Kidney capillary endothelial cell (primary cell): ENCODE measurements at regions not wholly inside any gene's neighbourhood (a gene's known extent, or its start where the extent isn't known, plus 50 kb on each side); places are given as distances from the start of the nearest gene placed in this dataset.

Experiments
- DNase-seq: peaks from one replicate; pipeline ENCODE4 v3.0.0-alpha.2; 2018; ENCODE audit warnings: low spot score

GRCh38 chrX:9087271-9088040, 53.5 kb upstream of the FAM9B start:
- DNase-seq = no peak

GRCh38 chrX:9088896-9089295, 55.0 kb upstream of the FAM9B start:
- no peak for DNase-seq

- DNase-seq = no peak
These were observed 56.8 kb upstream of the FAM9B start for GRCh38 chrX:9090766-9091165.

- DNase-seq = no peak
These were observed 57.3 kb upstream of the FAM9B start for GRCh38 chrX:9091258-9091657.

GRCh38 chrX:9102956-9103355, 69.0 kb upstream of the FAM9B start:
- no peak for DNase-seq

GRCh38 chrX:9108054-9108453, 74.1 kb upstream of the FAM9B start:
- no peak for DNase-seq

GRCh38 chrX:9110808-9111207, 76.9 kb upstream of the FAM9B start:
- no peak for DNase-seq

GRCh38 chrX:9114245-9114644, 80.3 kb upstream of the FAM9B start:
- DNase-seq = no peak

- no peak for DNase-seq
These were observed 83.9 kb upstream of the FAM9B start for GRCh38 chrX:9117851-9118250.

GRCh38 chrX:9122519-9123245, 88.8 kb upstream of the FAM9B start:
- DNase-seq = no peak

- no peak for DNase-seq
These were observed 94.1 kb upstream of the FAM9B start for GRCh38 chrX:9127986-9128385.

GRCh38 chrX:9130031-9130430, 96.1 kb upstream of the FAM9B start:
- DNase-seq = no peak

GRCh38 chrX:9131066-9131465, 97.1 kb upstream of the FAM9B start:
- DNase-seq = peak; percentile 9

- DNase-seq = no peak
These were observed 98.2 kb upstream of the FAM9B start for GRCh38 chrX:9132036-9132638.

GRCh38 chrX:9133426-9133825, 99.5 kb upstream of the FAM9B start:
- no peak for DNase-seq

GRCh38 chrX:9134366-9134765, 100.4 kb upstream of the FAM9B start:
- no peak for DNase-seq

- DNase-seq = no peak
These were observed 102.1 kb upstream of the FAM9B start for GRCh38 chrX:9135901-9136510.

GRCh38 chrX:9137152-9137551, 103.2 kb upstream of the FAM9B start:
- DNase-seq = no peak

- no peak for DNase-seq
These were observed 107.6 kb upstream of the FAM9B start for GRCh38 chrX:9141496-9141895.

- DNase-seq = no peak
These were observed 110.8 kb upstream of the FAM9B start for GRCh38 chrX:9144701-9145241.

- no peak for DNase-seq
These were observed 112.7 kb upstream of the FAM9B start for GRCh38 chrX:9146657-9147056.

- DNase-seq = no peak
These were observed 113.2 kb upstream of the FAM9B start for GRCh38 chrX:9147086-9147485.

GRCh38 chrX:9147726-9148125, 113.8 kb upstream of the FAM9B start:
- DNase-seq = no peak
